K562 (cell line): ENCODE measurements at regions not wholly inside any gene's neighbourhood (a gene's known extent, or its start where the extent isn't known, plus 50 kb on each side); places are given as distances from the start of the nearest gene placed in this dataset.

Experiments used
- ATAC-seq: fragments of 200-7000 bp; cut with Tn5 transposase; 3 replicates; pipeline ENCODE4 v1.9.1; 2020; ENCODE audit warnings: moderate library complexity
- BruUV-seq: library from RNA; stranded (reverse); fragments of 400-500 nt; replicated peaks from 2 replicates; lab custom pipeline; 2021; lab: Mats Ljungman, UMichigan
- CTCF ChIA-PET: fragments of 300-600 bp; formaldehyde crosslinking; extraction: SDS; loops from one replicate; lab custom pipeline; 2021; ENCODE audit warnings: low intra/inter-chr PET ratio; lab: Yijun Ruan, JAX
- POLR2A ChIA-PET: fragments of 300-600, 350-650 bp; sonication (Branson Sonifier 250); formaldehyde crosslinking; extraction: SDS; loops from one replicate; lab custom pipeline; 2021; ENCODE audit warnings: antibody characterized with exemption, inconsistent platforms; lab: Yijun Ruan, JAX
- DNase-seq, 4 experiments: peaks; one replicate each; pipeline versions ENCODE4 v3.0.0 to v3.0.0-alpha.2; 2011 to 2018; ENCODE audit warnings: low spot score in 3 of 4, mixed read lengths in 3 of 4; ENCODE audit errors: extremely low read depth in 1 of 4
- FAIRE-seq: peaks from 2 replicates; lab custom pipeline; 2011; peaks lifted over from hg19 to GRCh38; lab: Jason Lieb, UNC
- H2AFZ ChIP-seq: 2 replicates; pipeline ENCODE4 v1.6.0; 2011; ENCODE audit warnings: low read depth, low read length, control low read depth, inconsistent platforms
- H3K27ac ChIP-seq: fragments of 200-600 bp; 3 replicates; pipeline ENCODE4 v1.8.0; 2011; ENCODE audit warnings: low read depth, mild to moderate bottlenecking, control low read depth, inconsistent platforms, low read length, moderate library complexity, mixed read lengths; ENCODE audit errors: extremely low read depth
- H3K27me3 ChIP-seq, 2 experiments: fragments of 300-600 bp in 1 of 2; 2 replicates in 1 of 2; 3 replicates in 1 of 2; pipeline versions ENCODE4 v1.6.0 to v1.8.0; 2011; ENCODE audit warnings: inconsistent platforms in 2 of 2, low read length in 2 of 2, mild to moderate bottlenecking in 1 of 2, mixed read lengths in 1 of 2, moderate library complexity in 1 of 2; ENCODE audit not compliant: control insufficient read depth in 2 of 2, insufficient read depth in 2 of 2
- H3K36me3 ChIP-seq: fragments of 300-600 bp; 3 replicates; pipeline ENCODE4 v1.8.0; 2011; ENCODE audit warnings: mild to moderate bottlenecking, low read length, inconsistent platforms; ENCODE audit not compliant: control insufficient read depth, insufficient read depth
- H3K4me1 ChIP-seq, 2 experiments: fragments of 200-600 bp in 1 of 2; replicated peaks in 1 of 2; 2 replicates in 1 of 2; 3 replicates in 1 of 2; pipeline versions ENCODE4 v1.5.1 to v1.8.0; 2011; ENCODE audit warnings: inconsistent platforms in 2 of 2, low read length in 2 of 2, mild to moderate bottlenecking in 1 of 2, mixed read lengths in 1 of 2, moderate library complexity in 1 of 2; ENCODE audit not compliant: control insufficient read depth in 2 of 2, insufficient read depth in 2 of 2
- H3K4me2 ChIP-seq: 2 replicates; pipeline ENCODE4 v1.6.1; 2011; ENCODE audit warnings: low read length, control low read depth, inconsistent platforms, mixed read lengths; ENCODE audit not compliant: insufficient read depth
- H3K4me3 ChIP-seq: fragments of 200-600 bp; sonication (generic), shearing (Covaris generic); 2 replicates; pipeline ENCODE4 v1.5.1; 2016; ENCODE audit warnings: control low read depth, inconsistent platforms
- H3K79me2 ChIP-seq: fragments of 200-600 bp; 3 replicates; pipeline ENCODE4 v1.8.0; 2011; ENCODE audit warnings: low read length, inconsistent platforms; ENCODE audit not compliant: control insufficient read depth, insufficient read depth
- H3K9ac ChIP-seq, 2 experiments: 2 replicates each; pipeline versions ENCODE4 v1.6.0 to v1.6.1; 2011; ENCODE audit warnings: low read depth in 2 of 2, low read length in 2 of 2, control low read depth in 1 of 2, inconsistent platforms in 1 of 2, mild to moderate bottlenecking in 1 of 2, mixed read lengths in 1 of 2; ENCODE audit not compliant: insufficient read depth in 1 of 2
- H3K9me1 ChIP-seq: one replicate; pipeline ENCODE4 v1.6.0; 2011; ENCODE audit warnings: inconsistent platforms, mild to moderate bottlenecking, low read length, moderate library complexity; ENCODE audit not compliant: control insufficient read depth, insufficient read depth
- H3K9me3 ChIP-seq: replicated peaks from 2 replicates; pipeline ENCODE4 v1.5.1; 2011; ENCODE audit warnings: low read depth, low read length, inconsistent platforms; ENCODE audit not compliant: control insufficient read depth, insufficient read depth
- H4K20me1 ChIP-seq: replicated peaks from 2 replicates; pipeline ENCODE4 v1.6.1; 2011; ENCODE audit warnings: low read length, inconsistent platforms, mixed read lengths; ENCODE audit not compliant: control insufficient read depth, insufficient read depth
- BRCA1 ChIP-seq, 2 experiments: fragments of 450-650 bp in 1 of 2; sonication (generic) in 1 of 2; formaldehyde crosslinking in 1 of 2; IDR thresholded peaks; 2 replicates each; pipeline versions ENCODE4 v1.5.0 to v1.6.1; 2017 to 2020; ENCODE audit warnings: mild to moderate bottlenecking in 1 of 2, missing genetic modification reagents in 1 of 2
- KLF10 ChIP-seq: fragments of 250-450 bp; sonication (Bioruptor Pico); IDR thresholded peaks from 2 replicates; pipeline ENCODE4 v1.6.1; 2021; ENCODE audit warnings: matching md5 sums
- MTA3 ChIP-seq: fragments of 450-650 bp; formaldehyde crosslinking; IDR thresholded peaks from 2 replicates; pipeline ENCODE4 v1.6.1; 2017; ENCODE audit warnings: mild to moderate bottlenecking, borderline replicate concordance
- MTF1 ChIP-seq: fragments of 250-450 bp; sonication (Bioruptor Pico); IDR thresholded peaks from 2 replicates; pipeline ENCODE4 v1.9.0; 2021; ENCODE audit warnings: moderate library complexity, mild to moderate bottlenecking, inconsistent platforms, borderline replicate concordance
- NFATC3 ChIP-seq: fragments of 450-650 bp; IDR thresholded peaks from 2 replicates; pipeline ENCODE4 v1.6.1; 2017; ENCODE audit warnings: mild to moderate bottlenecking
- PYGO2 ChIP-seq: fragments of 450-650 bp; IDR thresholded peaks from 2 replicates; pipeline ENCODE4 v1.6.1; 2016; ENCODE audit warnings: mild to moderate bottlenecking, missing genetic modification characterization, moderate library complexity, missing compliant biosample characterization
- YBX1 ChIP-seq: fragments of 450-650 bp; IDR thresholded peaks from 2 replicates; pipeline ENCODE4 v1.7.1; 2016; ENCODE audit warnings: mild to moderate bottlenecking
- ZSCAN32 ChIP-seq: fragments of 450-650 bp; formaldehyde crosslinking; IDR thresholded peaks from 2 replicates; pipeline ENCODE4 v1.4.0; 2020; ENCODE audit warnings: mild to moderate bottlenecking, moderate library complexity
- ZZZ3 ChIP-seq: fragments of 450-650 bp; IDR thresholded peaks from 2 replicates; pipeline ENCODE4 v1.6.1; 2016; ENCODE audit warnings: antibody characterized with exemption, mild to moderate bottlenecking, moderate library complexity
- WGBS: fragments of 100-300 bp; shearing (Covaris generic); methylation state at CpG from one replicate; pipeline ENCODE4 v1.1.6; 2016; ENCODE audit warnings: low coverage, mixed read lengths; ENCODE audit not compliant: insufficient coverage; ENCODE audit errors: missing lambda C conversion rate; 5-methylcytosine and 5-hydroxymethylcytosine counted together
- in situ Hi-C: fragments of 300-500 bp; cut with MboI; formaldehyde crosslinking; loops from 4 replicates; pipeline ENCODE4 v1.15.0; 2018; ENCODE audit warnings: inconsistent platforms, mixed read lengths
- intact Hi-C: fragments of 100-400 bp; cut with micrococcal nuclease; formaldehyde crosslinking; loops from 2 replicates; pipeline ENCODE4 v1.14.2; 2022
- TF ChIP-seq, protein P1 (sequence below): sonication (generic); formaldehyde crosslinking; IDR thresholded peaks from 2 replicates; pipeline ENCODE4 v1.8.1; 2023; ENCODE audit warnings: missing genetic modification reagents, mild to moderate bottlenecking, borderline replicate concordance
- TF ChIP-seq, protein P2 (sequence below), 2 experiments: fragments of 450-650 bp; IDR thresholded peaks; 2 replicates each; pipeline ENCODE4 v1.6.1; 2018; ENCODE audit warnings: mild to moderate bottlenecking in 2 of 2, low read depth in 1 of 2; ENCODE audit not compliant: partially characterized antibody in 2 of 2
- TF ChIP-seq, protein P3 (sequence below), 2 experiments: fragments of 450-650 bp in 1 of 2; sonication (generic) in 1 of 2; formaldehyde crosslinking; conservative IDR thresholded peaks; 2 replicates each; pipeline versions ENCODE4 v1.4.0 to v1.8.1; 2020 to 2022; ENCODE audit warnings: mild to moderate bottlenecking in 1 of 2, missing genetic modification reagents in 1 of 2

DNA sequence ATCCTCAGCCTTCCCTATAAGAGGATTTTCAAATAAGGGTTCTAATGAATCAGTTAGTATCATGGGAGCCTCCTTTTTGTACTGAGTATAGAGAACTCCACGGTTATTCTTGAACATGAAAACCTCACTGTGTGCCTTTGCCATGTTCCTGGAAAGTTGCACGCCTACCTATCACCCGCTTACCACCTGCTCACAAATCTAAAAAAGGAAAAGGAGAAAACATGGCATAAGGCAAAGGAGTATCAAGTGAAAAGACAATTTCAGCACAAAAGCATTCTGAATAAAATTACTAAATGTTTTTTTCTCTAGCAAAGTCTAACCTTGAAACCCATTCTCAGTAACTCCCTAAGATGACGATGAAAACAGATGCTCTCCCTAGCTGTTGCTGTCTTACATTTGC, 511.8 kb upstream of the API5 start:
- intact Hi-C loops = no loop called here
- no TSS peak for BruUV-seq
- Histone ChIP-seq H3K27me3 (no peaks in the 10 kb centered on the region), H2AFZ (no peak overlapping the region), H4K20me1 (no peaks in the 10 kb centered on the region), H3K27ac (no peak overlapping the region), H3K4me3 (no peak overlapping the region), H3K9me1 (no peaks in the 10 kb centered on the region), H3K4me1 (no peaks in the 10 kb centered on the region), H3K36me3 (no peaks in the 10 kb centered on the region)
- POLR2A ChIA-PET = no interaction called here
- 0% methylated on average over 4 of the region's 4 CpGs for WGBS
- DNase-seq (no peak), ATAC-seq (no peak), FAIRE-seq (no peak)
- TF ChIP-seq, protein P1, sequence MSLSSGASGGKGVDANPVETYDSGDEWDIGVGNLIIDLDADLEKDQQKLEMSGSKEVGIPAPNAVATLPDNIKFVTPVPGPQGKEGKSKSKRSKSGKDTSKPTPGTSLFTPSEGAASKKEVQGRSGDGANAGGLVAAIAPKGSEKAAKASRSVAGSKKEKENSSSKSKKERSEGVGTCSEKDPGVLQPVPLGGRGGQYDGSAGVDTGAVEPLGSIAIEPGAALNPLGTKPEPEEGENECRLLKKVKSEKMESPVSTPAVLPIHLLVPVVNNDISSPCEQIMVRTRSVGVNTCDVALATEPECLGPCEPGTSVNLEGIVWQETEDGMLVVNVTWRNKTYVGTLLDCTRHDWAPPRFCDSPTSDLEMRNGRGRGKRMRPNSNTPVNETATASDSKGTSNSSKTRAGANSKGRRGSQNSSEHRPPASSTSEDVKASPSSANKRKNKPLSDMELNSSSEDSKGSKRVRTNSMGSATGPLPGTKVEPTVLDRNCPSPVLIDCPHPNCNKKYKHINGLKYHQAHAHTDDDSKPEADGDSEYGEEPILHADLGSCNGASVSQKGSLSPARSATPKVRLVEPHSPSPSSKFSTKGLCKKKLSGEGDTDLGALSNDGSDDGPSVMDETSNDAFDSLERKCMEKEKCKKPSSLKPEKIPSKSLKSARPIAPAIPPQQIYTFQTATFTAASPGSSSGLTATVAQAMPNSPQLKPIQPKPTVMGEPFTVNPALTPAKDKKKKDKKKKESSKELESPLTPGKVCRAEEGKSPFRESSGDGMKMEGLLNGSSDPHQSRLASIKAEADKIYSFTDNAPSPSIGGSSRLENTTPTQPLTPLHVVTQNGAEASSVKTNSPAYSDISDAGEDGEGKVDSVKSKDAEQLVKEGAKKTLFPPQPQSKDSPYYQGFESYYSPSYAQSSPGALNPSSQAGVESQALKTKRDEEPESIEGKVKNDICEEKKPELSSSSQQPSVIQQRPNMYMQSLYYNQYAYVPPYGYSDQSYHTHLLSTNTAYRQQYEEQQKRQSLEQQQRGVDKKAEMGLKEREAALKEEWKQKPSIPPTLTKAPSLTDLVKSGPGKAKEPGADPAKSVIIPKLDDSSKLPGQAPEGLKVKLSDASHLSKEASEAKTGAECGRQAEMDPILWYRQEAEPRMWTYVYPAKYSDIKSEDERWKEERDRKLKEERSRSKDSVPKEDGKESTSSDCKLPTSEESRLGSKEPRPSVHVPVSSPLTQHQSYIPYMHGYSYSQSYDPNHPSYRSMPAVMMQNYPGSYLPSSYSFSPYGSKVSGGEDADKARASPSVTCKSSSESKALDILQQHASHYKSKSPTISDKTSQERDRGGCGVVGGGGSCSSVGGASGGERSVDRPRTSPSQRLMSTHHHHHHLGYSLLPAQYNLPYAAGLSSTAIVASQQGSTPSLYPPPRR (CRISPR knock-in tag) = no peak
- TF ChIP-seq MTF1 (CRISPR knock-in tag) (no peak), ZSCAN32 (no peak), KLF10 (no peak), NFATC3 (no peak), PYGO2 (tag) (no peak), ZZZ3 (no peak), BRCA1 (IDR thresholded peaks at IDR 0.05) (no peak), BRCA1 (CRISPR knock-in tag; IDR thresholded peaks at IDR 0.05) (no peak), YBX1 (no peak), MTA3 (no peak)
- TF ChIP-seq, protein P2, sequence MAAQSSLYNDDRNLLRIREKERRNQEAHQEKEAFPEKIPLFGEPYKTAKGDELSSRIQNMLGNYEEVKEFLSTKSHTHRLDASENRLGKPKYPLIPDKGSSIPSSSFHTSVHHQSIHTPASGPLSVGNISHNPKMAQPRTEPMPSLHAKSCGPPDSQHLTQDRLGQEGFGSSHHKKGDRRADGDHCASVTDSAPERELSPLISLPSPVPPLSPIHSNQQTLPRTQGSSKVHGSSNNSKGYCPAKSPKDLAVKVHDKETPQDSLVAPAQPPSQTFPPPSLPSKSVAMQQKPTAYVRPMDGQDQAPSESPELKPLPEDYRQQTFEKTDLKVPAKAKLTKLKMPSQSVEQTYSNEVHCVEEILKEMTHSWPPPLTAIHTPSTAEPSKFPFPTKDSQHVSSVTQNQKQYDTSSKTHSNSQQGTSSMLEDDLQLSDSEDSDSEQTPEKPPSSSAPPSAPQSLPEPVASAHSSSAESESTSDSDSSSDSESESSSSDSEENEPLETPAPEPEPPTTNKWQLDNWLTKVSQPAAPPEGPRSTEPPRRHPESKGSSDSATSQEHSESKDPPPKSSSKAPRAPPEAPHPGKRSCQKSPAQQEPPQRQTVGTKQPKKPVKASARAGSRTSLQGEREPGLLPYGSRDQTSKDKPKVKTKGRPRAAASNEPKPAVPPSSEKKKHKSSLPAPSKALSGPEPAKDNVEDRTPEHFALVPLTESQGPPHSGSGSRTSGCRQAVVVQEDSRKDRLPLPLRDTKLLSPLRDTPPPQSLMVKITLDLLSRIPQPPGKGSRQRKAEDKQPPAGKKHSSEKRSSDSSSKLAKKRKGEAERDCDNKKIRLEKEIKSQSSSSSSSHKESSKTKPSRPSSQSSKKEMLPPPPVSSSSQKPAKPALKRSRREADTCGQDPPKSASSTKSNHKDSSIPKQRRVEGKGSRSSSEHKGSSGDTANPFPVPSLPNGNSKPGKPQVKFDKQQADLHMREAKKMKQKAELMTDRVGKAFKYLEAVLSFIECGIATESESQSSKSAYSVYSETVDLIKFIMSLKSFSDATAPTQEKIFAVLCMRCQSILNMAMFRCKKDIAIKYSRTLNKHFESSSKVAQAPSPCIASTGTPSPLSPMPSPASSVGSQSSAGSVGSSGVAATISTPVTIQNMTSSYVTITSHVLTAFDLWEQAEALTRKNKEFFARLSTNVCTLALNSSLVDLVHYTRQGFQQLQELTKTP (IDR thresholded peaks at IDR 0.05; ENCODE audit: low read depth in 1 of 2, partially characterized antibody in 2 of 2) = no peak
- TF ChIP-seq, protein P3, sequence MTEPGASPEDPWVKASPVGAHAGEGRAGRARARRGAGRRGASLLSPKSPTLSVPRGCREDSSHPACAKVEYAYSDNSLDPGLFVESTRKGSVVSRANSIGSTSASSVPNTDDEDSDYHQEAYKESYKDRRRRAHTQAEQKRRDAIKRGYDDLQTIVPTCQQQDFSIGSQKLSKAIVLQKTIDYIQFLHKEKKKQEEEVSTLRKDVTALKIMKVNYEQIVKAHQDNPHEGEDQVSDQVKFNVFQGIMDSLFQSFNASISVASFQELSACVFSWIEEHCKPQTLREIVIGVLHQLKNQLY (CRISPR knock-in tag; conservative IDR thresholded peaks at IDR 0.05) = no peak
- TF ChIP-seq, all 486 proteins: peak for 0
- CTCF ChIA-PET = no interaction called here
- Histone ChIP-seq H3K4me2 (no peak overlapping the region), H3K79me2 (no peaks in the 10 kb centered on the region), H3K9me3 (no peaks in the 10 kb centered on the region), H3K9ac (no peak overlapping the region)
- in situ Hi-C loops = no loop called here
